GM21526 (cell line): ENCODE measurements at regions not wholly inside any gene's neighbourhood (a gene's known extent, or its start where the extent isn't known, plus 50 kb on each side); places are given as distances from the start of the nearest gene placed in this dataset.

ENCODE experiments used
- ATAC-seq: cut with Tn5 transposase; IDR thresholded peaks from one replicate; pipeline ENCODE4 v1.9.1; 2021; ENCODE audit warnings: moderate library complexity; ENCODE audit not compliant: unreplicated experiment, low FRiP score

- ATAC-seq = no peak
Observed at GRCh38 chr7:155360495-155361345, 63.0 kb downstream of the INSIG1 start.

GRCh38 chr7:155361346-155361680 is 63.6 kb downstream of the INSIG1 start:
- ATAC-seq = no peak

- no peak for ATAC-seq
Observed at GRCh38 chr7:155361947-155362346, 64.3 kb downstream of the INSIG1 start.

- no peak for ATAC-seq
Observed at GRCh38 chr7:155362380-155363145, 64.9 kb downstream of the INSIG1 start.

GRCh38 chr7:155363146-155363539 is 65.5 kb downstream of the INSIG1 start:
- ATAC-seq = no peak

GRCh38 chr7:155363852-155364600 is 66.3 kb downstream of the INSIG1 start:
- no peak for ATAC-seq

GRCh38 chr7:155365146-155365874 is 67.6 kb downstream of the INSIG1 start:
- ATAC-seq = no peak

GRCh38 chr7:155368894-155369600 is 71.4 kb downstream of the INSIG1 start:
- ATAC-seq = no peak

GRCh38 chr7:155369766-155370165 is 72.1 kb downstream of the INSIG1 start:
- ATAC-seq = no peak

- no peak for ATAC-seq
Observed at GRCh38 chr7:155371331-155371883, 73.7 kb downstream of the INSIG1 start.

GRCh38 chr7:155371884-155372781 is 74.5 kb downstream of the INSIG1 start:
- no peak for ATAC-seq

GRCh38 chr7:155372782-155373358 is 75.2 kb downstream of the INSIG1 start:
- no peak for ATAC-seq

- ATAC-seq = no peak
Observed at GRCh38 chr7:155373359-155374273, 75.9 kb downstream of the INSIG1 start.

- ATAC-seq = no peak
Observed at GRCh38 chr7:155374276-155375252, 76.9 kb downstream of the INSIG1 start.

GRCh38 chr7:155375337-155376277 is 77.9 kb downstream of the INSIG1 start:
- no peak for ATAC-seq
